NK-92 (cell line): ENCODE measurements at regions not wholly inside any gene's neighbourhood (a gene's known extent, or its start where the extent isn't known, plus 50 kb on each side); places are given as distances from the start of the nearest gene placed in this dataset.

Experiments used
- DNase-seq: peaks from one replicate; lab custom pipeline; 2025; ENCODE audit not compliant: unreplicated experiment; lab: John Stamatoyannopoulos, UW

GRCh38 chr7:156162451-156162850 lies 350.2 kb upstream of the SHH start:
- DNase-seq, result no peak

DNA sequence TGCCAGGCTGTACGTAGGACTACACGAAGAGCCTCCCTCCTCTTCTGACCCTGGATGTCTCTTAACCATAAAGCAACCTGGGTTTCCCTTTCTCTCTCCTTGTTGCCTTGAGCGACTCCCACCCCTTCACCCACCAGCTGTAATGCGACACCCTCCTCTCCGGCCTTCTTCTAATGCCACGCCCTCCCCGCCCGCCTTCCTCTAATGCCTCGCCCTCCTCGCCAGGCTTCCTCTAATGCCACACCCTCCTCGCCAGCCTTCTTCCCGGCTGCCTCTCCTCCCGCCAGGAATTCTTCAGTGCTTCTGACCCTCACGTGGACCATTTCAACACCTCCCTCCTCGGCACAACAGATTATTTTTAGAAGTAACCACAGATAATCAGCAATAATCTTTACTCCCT lies 348.5 kb upstream of the SHH start:
- no peak for DNase-seq

DNA sequence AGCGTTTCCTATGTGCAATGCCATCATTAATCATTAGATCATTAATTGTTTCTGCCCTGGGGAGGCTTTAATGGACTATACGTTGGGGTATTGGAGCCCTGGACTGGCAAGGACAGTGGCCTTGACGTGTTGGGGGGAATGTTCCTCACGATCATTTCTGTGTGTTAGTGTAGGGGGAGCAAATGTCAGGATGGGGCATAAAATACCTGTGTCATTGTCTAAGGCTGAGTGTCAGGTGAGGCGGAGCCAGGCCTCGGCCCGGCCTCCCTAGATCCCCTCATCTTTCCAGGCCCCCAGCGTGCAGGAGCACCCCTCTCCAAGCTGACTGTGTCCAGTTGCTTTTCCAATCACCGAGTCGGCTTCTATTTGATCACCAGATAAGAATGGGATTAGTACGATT lies 346.4 kb upstream of the SHH start:
- DNase-seq, result no peak

- DNase-seq, result no peak
These were observed 345.9 kb upstream of the SHH start for GRCh38 chr7:156158213-156158612.

- no peak for DNase-seq
These were observed 345.2 kb upstream of the SHH start for GRCh38 chr7:156157409-156158012.

- no peak for DNase-seq
These were observed 344.6 kb upstream of the SHH start for GRCh38 chr7:156156734-156157408.

DNA sequence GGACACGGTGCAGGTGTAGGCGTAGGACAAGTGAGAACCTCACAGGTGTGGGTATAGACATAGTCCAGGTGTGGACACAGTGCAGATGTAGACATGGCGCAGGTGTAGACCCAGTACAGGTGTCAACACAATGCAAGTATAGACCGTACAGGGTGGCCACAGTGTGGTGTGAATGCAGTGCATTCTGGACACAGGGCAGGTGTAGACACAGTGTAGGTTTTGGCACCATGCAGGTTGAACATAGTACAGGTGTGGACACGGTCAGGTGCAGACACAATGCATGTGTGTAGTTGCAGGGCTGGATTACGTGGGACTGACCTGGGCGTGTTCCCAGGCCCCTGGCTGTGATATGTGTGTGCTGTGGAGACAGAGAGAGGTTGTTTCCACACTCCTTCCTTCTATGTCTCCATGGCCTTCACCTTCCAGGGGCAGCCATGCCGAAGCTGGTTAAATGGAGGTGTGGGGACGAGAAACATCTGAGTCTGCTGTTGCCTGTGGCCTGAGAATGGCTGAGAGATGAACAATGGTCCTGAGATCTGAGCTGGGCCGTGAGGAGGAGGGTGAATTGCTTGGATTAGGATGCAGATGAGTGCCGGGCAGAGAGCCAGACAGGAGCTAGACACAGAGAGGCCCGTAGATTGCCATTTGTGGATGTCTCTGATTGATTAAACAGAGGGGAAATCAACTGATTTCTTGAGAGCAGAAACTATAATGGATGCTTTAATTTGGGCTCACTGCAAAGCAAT lies 343.9 kb upstream of the SHH start:
- DNase-seq, result no peak

GRCh38 chr7:156153590-156153989 lies 341.3 kb upstream of the SHH start:
- DNase-seq, result no peak

DNA sequence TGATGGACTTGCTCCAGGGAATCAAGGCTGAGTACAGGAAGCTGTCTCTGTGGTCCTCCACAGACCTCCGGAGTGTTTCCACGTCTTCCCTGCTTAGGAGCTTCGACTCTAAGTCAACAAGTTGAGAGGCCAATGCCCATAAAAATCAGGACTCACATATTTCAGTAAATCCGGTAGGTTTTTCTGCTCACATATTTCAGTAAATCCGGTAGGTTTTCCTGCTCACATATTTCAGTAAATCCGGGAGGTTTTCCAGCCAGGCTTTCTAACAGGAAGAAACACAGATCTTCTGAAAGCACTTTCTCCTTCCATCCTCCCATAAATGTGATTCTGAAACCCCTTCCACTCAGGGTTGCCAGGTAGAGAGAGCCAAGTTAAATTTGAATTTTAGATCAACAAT lies 340.1 kb upstream of the SHH start:
- DNase-seq, result no peak

DNA sequence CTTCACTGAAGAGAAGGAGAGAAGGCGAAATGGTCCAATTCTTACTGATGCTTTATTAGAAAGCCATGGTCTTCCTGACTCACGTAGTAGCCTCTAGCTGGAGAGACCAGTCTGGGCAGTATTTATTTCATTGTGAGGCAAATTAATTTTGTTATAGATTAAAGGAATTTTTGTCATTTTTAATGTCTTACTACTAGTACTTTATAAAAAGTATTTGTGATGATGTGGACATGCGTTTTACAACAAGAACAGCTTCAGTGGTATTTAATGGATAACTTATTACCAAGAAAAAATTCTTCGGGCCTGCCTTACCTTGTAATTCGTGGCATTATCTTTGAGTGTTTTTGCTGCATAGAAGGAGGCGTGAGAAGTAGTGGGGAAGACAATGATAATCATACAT lies 339.4 kb upstream of the SHH start:
- DNase-seq, result no peak

DNA sequence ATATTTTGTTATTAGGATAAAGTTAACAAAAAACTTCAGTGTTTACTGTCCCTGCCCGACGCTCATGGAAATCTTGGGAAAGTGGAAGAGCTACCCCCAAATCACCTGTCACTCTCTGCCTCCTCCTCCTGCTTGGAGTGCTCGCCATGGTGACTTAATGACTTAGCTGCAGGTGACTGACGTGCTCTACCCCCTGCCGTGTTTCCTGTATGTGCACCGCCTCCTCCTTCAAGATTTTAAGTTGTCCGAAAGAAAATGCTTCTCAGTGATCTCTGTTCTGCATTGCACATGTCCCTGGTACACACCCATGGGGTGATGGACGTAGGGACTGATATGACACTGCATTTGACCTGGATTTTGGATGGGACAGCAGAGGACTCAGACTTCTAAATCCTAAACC lies 338.8 kb upstream of the SHH start:
- DNase-seq, result no peak

DNA sequence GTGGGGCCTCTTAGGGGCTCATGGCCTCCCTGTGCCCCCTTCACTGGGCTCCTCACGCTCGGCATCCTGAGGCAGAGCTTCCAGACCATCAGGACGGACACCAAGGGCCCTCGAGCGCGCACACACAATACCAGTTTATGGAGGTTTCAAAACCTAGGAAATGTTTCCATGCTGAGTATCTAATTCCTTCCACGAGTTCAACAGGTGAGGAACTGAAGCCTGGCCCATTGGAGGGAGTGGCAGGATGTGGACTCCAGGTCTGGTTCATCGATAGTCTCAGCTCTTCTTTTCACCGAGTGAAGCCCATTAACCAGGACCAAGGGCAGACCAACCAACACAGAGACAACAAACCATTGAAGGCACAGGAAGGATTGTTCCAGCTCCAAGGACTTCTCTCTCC lies 336.7 kb upstream of the SHH start:
- no peak for DNase-seq

DNA sequence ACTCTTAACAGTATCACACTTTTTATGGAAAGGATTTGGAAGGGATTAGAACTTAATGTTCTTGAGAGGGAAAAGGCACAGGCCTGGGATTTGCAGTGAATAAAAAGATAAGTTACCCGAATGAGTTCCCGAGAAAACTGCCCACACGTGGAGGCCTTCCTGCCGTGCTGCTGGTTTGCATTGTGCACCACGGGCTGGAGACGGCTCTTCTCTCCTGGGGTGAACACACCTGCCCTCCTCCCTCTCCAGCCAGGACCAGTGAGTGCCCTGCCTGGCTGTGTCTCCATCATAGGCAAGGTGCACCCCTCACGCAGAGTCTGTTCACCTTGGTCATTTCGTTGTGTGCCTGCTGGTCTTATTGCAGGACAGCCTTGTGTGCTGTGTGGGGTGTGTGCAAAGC lies 336.3 kb upstream of the SHH start:
- no peak for DNase-seq

DNA sequence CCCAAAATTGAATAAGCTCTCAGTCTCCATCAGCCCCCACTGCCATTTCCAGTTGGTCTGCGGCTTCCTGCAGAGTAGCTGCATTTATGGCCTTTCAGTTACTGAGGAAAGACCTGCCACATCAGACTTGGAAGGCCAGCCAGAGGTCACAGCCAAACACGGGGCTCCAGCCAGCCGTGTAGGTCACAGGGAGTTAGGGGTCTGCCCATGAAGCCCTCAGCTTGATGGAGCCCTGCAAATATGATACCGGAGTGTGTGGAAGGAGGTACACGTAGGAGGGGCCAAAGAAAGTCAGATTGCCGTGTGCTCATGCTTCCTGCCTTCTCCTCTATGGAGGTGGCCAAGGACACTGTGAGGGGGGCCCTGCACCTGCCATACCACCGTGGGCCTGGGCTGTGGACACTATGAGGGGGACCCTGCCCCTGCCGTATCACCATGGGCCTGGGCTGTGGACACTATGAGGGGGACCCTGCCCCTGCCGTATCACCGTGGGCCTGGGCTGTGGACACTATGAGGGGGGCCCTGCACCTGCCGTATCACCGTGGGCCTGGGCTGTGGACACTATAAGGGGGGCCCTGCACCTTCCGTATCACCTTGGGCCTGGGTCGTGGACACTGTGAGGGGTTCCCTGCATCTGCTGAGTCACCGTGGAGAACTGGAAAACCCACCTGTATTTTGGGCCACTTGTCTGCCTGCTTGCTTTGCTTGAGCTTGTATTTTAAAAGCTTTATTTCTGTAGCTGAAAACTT lies 335.7 kb upstream of the SHH start:
- DNase-seq, result no peak

GRCh38 chr7:156147104-156147503 lies 334.8 kb upstream of the SHH start:
- no peak for DNase-seq

GRCh38 chr7:156145996-156146395 lies 333.7 kb upstream of the SHH start:
- no peak for DNase-seq

DNA sequence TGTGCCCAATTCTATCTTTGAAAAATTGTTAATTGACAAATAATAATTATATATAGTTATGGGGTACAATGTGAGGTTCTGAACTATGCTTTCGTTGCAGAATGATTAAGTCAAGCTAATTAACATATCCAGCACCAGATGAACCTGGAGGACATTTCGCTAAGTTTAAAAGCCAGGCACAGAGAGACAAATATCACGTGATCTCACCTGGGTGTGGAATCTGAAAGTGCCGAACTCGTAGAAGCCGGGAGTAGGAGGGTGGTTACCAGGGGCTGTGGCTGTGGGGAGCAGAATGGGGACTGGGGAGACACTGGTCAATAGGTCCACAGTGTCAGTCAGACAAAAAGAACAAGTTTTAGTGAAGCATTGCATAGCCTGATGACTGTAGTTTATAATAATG lies 332.9 kb upstream of the SHH start:
- no peak for DNase-seq

- DNase-seq, result no peak
These were observed 331.4 kb upstream of the SHH start for GRCh38 chr7:156143683-156144082.

DNA sequence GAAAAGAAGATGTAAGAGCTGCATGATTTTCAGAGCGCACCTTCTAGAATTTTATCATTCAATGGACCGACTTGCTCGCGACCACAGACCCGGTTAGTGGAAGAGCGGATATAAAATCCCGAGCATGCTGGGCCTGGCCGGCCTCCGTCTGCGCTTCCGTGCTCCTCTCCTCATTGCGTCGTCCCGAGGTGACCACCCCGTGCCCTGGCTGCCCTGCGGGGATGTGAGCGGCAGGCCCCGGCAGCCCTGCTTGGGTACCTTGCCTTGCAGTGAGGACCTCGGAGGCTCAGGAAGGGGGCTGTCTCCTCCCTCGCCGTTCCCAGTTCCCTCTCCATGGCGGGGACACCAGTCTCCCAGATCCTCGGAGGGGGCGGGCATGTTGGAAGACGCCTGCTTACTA lies 330.9 kb upstream of the SHH start:
- no peak for DNase-seq

DNA sequence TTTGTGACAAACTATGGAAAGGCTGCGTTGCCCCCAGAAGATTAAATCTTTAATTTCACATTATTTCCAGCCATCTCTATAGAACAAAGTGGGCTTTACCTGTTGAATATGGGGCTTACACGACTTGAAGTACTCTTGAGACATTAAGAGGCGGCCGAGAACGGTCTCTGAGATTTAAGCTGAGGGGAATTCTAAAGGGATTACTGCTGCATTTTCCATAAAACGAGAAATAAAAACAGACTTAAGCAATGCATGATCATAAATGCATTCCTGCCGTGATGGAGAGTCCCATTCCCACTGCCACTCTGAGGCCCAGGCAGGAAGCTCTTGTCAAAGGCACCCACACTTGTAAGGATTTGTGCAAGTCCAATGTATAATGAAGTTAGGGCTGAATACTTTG lies 329.7 kb upstream of the SHH start:
- no peak for DNase-seq

- no peak for DNase-seq
These were observed 328.6 kb upstream of the SHH start for GRCh38 chr7:156140896-156141295.

DNA sequence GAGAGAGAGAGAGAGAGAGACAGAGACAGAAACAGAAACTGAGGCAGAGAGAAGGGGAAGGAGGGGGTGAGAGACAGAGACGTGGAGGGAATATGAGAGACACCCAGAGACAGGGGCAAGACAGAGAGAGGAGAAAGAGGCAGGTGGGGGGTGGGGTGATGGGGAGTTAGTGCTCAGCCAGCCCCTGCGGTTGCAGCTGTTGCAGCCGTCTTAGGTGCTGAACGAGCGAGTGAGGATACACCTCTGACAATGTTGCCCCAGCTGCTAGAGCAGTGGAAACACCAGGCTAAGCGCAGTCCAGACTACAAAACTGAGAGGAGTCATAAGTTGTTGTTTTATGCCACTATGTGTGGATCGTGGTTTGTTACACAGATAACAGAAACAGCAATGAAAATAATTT lies 328.2 kb upstream of the SHH start:
- DNase-seq, result no peak
